Choroid plexus epithelial cell (primary cell): ENCODE measurements at regions not wholly inside any gene's neighbourhood (a gene's known extent, or its start where the extent isn't known, plus 50 kb on each side); places are given as distances from the start of the nearest gene placed in this dataset.

ENCODE experiments used
- DNase-seq: peaks from one replicate; pipeline ENCODE4 v3.0.0-alpha.2; 2010; ENCODE audit warnings: low read depth
- H3K4me3 ChIP-seq: 2 replicates; pipeline ENCODE4 v1.5.1; 2011; ENCODE audit warnings: low read depth, mild to moderate bottlenecking, control low read depth, low read length, moderate library complexity
- TF ChIP-seq, protein P1 (sequence below): conservative IDR thresholded peaks from 2 replicates; pipeline ENCODE4 v1.5.1; 2011; ENCODE audit warnings: low read depth, mild to moderate bottlenecking, control low read depth, inconsistent platforms, low read length, moderate library complexity

GRCh38 chr14:83017296-83017695 lies 1483.6 kb upstream of the SEL1L start:
- DNase-seq, result no peak
- TF ChIP-seq, protein P1, sequence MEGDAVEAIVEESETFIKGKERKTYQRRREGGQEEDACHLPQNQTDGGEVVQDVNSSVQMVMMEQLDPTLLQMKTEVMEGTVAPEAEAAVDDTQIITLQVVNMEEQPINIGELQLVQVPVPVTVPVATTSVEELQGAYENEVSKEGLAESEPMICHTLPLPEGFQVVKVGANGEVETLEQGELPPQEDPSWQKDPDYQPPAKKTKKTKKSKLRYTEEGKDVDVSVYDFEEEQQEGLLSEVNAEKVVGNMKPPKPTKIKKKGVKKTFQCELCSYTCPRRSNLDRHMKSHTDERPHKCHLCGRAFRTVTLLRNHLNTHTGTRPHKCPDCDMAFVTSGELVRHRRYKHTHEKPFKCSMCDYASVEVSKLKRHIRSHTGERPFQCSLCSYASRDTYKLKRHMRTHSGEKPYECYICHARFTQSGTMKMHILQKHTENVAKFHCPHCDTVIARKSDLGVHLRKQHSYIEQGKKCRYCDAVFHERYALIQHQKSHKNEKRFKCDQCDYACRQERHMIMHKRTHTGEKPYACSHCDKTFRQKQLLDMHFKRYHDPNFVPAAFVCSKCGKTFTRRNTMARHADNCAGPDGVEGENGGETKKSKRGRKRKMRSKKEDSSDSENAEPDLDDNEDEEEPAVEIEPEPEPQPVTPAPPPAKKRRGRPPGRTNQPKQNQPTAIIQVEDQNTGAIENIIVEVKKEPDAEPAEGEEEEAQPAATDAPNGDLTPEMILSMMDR, result no peak
- H3K4me3 ChIP-seq, result no peak overlapping the region

GRCh38 chr14:83019744-83020414 lies 1486.2 kb upstream of the SEL1L start:
- TF ChIP-seq, protein P1, result no peak
- H3K4me3 ChIP-seq, result no peak overlapping the region
- DNase-seq, result no peak

- DNase-seq, result no peak
- TF ChIP-seq, protein P1, result no peak
- H3K4me3 ChIP-seq, result no peak overlapping the region
Observed at GRCh38 chr14:83021323-83021722, 1487.7 kb upstream of the SEL1L start.

DNA sequence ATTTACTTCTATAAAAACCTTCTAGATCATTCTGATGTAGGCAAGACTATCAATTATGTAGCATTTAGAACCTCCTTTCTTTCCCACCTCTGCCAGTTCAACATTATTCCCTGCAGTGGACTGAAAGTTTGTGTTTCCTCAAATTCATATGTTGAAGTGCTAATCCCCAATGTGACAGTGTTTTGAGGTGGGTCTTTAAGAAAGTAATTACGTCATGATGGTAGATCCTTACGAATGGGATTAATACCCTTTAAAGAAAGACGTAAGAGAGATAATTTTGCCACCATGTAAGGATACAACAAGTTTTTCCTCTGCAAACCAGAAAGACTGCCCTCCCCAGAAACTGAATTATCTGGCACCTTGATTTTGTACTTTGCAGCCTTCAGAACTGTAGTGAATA lies 1489.7 kb upstream of the SEL1L start:
- TF ChIP-seq, protein P1, result no peak
- DNase-seq, result no peak
- H3K4me3 ChIP-seq, result no peak overlapping the region

- DNase-seq, result no peak
- TF ChIP-seq, protein P1, result no peak
- H3K4me3 ChIP-seq, result no peak overlapping the region
Observed at GRCh38 chr14:83041224-83041623, 1507.6 kb upstream of the SEL1L start.

DNA sequence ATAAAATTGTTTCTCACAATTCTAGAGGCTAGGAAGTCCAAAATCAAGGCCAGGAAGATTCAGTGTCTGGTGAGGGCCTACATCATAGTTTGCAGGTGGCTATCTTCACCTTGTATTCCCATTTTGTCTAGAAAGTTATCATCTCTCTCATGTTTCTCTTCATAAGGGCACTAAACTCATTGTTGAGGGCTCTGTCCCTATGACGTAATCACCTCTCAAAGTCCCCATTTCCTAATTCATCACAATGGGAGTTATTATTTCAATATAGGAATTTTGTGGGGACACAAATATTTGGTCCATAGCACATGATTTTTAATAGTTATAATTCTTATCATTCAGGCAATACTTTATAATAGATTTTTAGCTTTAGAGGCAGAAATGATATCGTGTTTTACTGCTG lies 1509.2 kb upstream of the SEL1L start:
- DNase-seq, result no peak
- no peak overlapping the region for H3K4me3 ChIP-seq
- TF ChIP-seq, protein P1, result no peak

DNA sequence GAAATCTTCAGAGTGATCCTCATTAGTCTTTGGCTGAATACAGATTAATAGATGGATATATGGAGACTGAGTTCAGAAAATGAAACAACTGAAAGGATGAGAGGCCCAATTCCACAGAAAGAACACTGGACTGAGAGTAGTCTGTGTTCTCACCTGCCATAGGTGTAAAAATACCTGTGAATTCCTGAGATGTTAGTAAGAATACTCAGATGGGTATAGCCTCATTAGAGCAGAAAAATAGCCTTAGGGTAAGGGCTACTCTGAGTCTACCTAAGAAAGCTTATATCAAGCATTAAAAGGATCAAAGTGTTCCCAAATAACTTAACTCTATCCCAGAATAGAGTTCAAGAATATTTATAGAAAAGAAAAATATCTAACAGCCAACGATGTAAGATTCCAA lies 1510.3 kb upstream of the SEL1L start:
- no peak overlapping the region for H3K4me3 ChIP-seq
- DNase-seq, result no peak
- TF ChIP-seq, protein P1, result no peak
